ENCODE measurements at regions not wholly inside any gene's neighbourhood (a gene's known extent, or its start where the extent isn't known, plus 50 kb on each side); places are given as distances from the start of the nearest gene placed in this dataset.

DNA sequence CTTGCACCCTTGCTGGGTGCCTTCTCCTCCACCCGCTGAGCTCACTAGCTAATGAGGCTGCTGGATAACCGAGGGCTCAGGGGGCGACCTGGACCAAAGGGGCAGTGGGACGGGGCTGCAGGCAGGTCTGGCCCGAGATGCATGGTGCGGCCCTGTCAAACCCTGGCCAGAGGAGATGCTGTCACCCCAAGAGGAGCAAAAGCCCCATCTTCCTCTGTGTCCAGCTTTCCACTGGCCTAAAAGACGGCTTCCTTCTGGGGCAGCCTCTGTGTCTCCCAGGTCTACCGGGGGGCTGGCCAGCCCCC is 261.8 kb downstream of the TBC1D4 start:
- Histone ChIP-seq H3K4me1 (ENCODE audit: insufficient read depth, low read length) (no peaks in the 10 kb centered on the region), H3K4me3 (replicated peaks in 1 of 3; ENCODE audit: insufficient read depth in 1 of 3, low read depth in 2 of 3, low read length in 3 of 3) (no peak overlapping the region), H3K27ac (ENCODE audit: extremely low read length, insufficient read depth, low read length) (no peak overlapping the region), H3K36me3 (replicated peaks in 1 of 2; ENCODE audit: control insufficient read depth in 1 of 2, insufficient read depth in 2 of 2, low read length in 2 of 2) (no peaks in the 10 kb centered on the region), H2AFZ (ENCODE audit: low read length) (no peak overlapping the region), H3K9ac (ENCODE audit: insufficient read depth, low read depth, low read length) (no peak overlapping the region), H3K79me2 (ENCODE audit: insufficient read depth, low read length) (no peaks in the 10 kb centered on the region), H3K4me2 (ENCODE audit: low read depth, low read length) (no peak overlapping the region), H4K20me1 (ENCODE audit: insufficient read depth, low read length) (no peaks in the 10 kb centered on the region), H3K27me3 (ENCODE audit: control insufficient read depth in 1 of 2, insufficient read depth in 2 of 2, low read length in 2 of 2) (peaks cover 0 to 8% of the 10 kb centered on the region in 2 experiments; a peak in 3 of 5 replicates), H3K9me3 (ENCODE audit: low read length) (no peaks in the 10 kb centered on the region)
- in situ Hi-C loops (cut with HindIII; ENCODE audit: extremely low pct_ligation_motif_present, low pct_unique_long_range_greater_than_20kb): loop anchor here (25.0 kb wide), 2 partner anchors 658 to 1383 kb away; no protein-coding TSS in a partner anchor
- 35% methylated on average over 4 of the region's 8 CpGs for WGBS (ENCODE audit: low lambda C conversion rate)
- intact Hi-C loops (cut with micrococcal nuclease; ENCODE audit: unreplicated experiment): no loop called here
- ChIA-PET POLR2A (no interaction called here), CTCF (ENCODE audit: low intra/inter-chr PET ratio, low total read pairs) (interaction anchor here (1.1 to 1.3 kb wide), 2 partner anchors 1385 to 1465 kb away, joined by 7 to 10 read pairs; no protein-coding TSS in a partner anchor)
- ATAC-seq (no peak), FAIRE-seq (no peak), DNase-seq (ENCODE audit: low spot score) (no peak)
- TF ChIP-seq, protein P1, sequence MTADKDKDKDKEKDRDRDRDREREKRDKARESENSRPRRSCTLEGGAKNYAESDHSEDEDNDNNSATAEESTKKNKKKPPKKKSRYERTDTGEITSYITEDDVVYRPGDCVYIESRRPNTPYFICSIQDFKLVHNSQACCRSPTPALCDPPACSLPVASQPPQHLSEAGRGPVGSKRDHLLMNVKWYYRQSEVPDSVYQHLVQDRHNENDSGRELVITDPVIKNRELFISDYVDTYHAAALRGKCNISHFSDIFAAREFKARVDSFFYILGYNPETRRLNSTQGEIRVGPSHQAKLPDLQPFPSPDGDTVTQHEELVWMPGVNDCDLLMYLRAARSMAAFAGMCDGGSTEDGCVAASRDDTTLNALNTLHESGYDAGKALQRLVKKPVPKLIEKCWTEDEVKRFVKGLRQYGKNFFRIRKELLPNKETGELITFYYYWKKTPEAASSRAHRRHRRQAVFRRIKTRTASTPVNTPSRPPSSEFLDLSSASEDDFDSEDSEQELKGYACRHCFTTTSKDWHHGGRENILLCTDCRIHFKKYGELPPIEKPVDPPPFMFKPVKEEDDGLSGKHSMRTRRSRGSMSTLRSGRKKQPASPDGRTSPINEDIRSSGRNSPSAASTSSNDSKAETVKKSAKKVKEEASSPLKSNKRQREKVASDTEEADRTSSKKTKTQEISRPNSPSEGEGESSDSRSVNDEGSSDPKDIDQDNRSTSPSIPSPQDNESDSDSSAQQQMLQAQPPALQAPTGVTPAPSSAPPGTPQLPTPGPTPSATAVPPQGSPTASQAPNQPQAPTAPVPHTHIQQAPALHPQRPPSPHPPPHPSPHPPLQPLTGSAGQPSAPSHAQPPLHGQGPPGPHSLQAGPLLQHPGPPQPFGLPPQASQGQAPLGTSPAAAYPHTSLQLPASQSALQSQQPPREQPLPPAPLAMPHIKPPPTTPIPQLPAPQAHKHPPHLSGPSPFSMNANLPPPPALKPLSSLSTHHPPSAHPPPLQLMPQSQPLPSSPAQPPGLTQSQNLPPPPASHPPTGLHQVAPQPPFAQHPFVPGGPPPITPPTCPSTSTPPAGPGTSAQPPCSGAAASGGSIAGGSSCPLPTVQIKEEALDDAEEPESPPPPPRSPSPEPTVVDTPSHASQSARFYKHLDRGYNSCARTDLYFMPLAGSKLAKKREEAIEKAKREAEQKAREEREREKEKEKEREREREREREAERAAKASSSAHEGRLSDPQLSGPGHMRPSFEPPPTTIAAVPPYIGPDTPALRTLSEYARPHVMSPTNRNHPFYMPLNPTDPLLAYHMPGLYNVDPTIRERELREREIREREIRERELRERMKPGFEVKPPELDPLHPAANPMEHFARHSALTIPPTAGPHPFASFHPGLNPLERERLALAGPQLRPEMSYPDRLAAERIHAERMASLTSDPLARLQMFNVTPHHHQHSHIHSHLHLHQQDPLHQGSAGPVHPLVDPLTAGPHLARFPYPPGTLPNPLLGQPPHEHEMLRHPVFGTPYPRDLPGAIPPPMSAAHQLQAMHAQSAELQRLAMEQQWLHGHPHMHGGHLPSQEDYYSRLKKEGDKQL (CRISPR knock-in tag; IDR thresholded peaks at IDR 0.05; ENCODE audit: low read depth): no peak
- no peak for TF ChIP-seq JDP2 (CRISPR knock-in tag; IDR thresholded peaks at IDR 0.05; ENCODE audit: borderline replicate concordance)
- TF ChIP-seq ZNF652 (CRISPR knock-in tag; IDR thresholded peaks at IDR 0.05; ENCODE audit: borderline replicate concordance, low read depth): no peak
- TF ChIP-seq ZSCAN30 (CRISPR knock-in tag; IDR thresholded peaks at IDR 0.05): no peak
- TF ChIP-seq MATR3 (CRISPR knock-in tag; IDR thresholded peaks at IDR 0.05): no peak
- no peak for TF ChIP-seq ZNF136 (CRISPR knock-in tag; IDR thresholded peaks at IDR 0.05; ENCODE audit: low read depth)
- TF ChIP-seq, protein P2, sequence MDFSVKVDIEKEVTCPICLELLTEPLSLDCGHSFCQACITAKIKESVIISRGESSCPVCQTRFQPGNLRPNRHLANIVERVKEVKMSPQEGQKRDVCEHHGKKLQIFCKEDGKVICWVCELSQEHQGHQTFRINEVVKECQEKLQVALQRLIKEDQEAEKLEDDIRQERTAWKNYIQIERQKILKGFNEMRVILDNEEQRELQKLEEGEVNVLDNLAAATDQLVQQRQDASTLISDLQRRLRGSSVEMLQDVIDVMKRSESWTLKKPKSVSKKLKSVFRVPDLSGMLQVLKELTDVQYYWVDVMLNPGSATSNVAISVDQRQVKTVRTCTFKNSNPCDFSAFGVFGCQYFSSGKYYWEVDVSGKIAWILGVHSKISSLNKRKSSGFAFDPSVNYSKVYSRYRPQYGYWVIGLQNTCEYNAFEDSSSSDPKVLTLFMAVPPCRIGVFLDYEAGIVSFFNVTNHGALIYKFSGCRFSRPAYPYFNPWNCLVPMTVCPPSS (IDR thresholded peaks at IDR 0.05): no peak
- BruUV-seq (replicated peaks): no TSS peak
